Heart right ventricle (tissue), 16 donors: ENCODE measurements at regions not wholly inside any gene's neighbourhood (a gene's known extent, or its start where the extent isn't known, plus 50 kb on each side); places are given as distances from the start of the nearest gene placed in this dataset.

Experiments used
- ATAC-seq, 8 donors: fragments of 200-7000 bp; cut with Tn5 transposase; one replicate each; pipeline ENCODE4 v1.9.1; 2020; ENCODE audit warnings: mild to moderate bottlenecking in 8 of 8, moderate library complexity in 8 of 8, moderate number of reproducible peaks in 1 of 8
- DNase-seq, 2 donors: peaks; one replicate each; pipeline ENCODE4 v3.0.0-alpha.2; 2020
- H3K27ac ChIP-seq, 10 donors: fragments of 200-600 bp; sonication (generic) in 2 of 10; one replicate each; pipeline versions ENCODE4 v1.5.0 to v1.8.0; 2020 to 2022; ENCODE audit warnings: mild to moderate bottlenecking in 3 of 10
- H3K27me3 ChIP-seq, 7 donors: fragments of 200-600 bp; one replicate each; pipeline ENCODE4 v1.8.0; 2021 to 2022; ENCODE audit warnings: mild to moderate bottlenecking in 2 of 7
- H3K36me3 ChIP-seq, 9 donors: fragments of 200-600 bp; sonication (generic) in 1 of 9; one replicate each; pipeline versions ENCODE4 v1.5.0 to v1.8.0; 2020 to 2022; ENCODE audit warnings: mild to moderate bottlenecking in 2 of 9
- H3K4me1 ChIP-seq, 9 donors: fragments of 200-600 bp; sonication (generic) in 1 of 9; one replicate each; pipeline versions ENCODE4 v1.5.0 to v1.8.0; 2020 to 2022; ENCODE audit warnings: mild to moderate bottlenecking in 4 of 9
- H3K4me3 ChIP-seq, 10 donors: fragments of 200-600 bp; sonication (generic) in 2 of 10; one replicate each; pipeline versions ENCODE4 v1.5.0 to v1.8.0; 2020 to 2022; ENCODE audit warnings: mild to moderate bottlenecking in 7 of 10, moderate library complexity in 2 of 10
- H3K9me3 ChIP-seq, 11 donors: fragments of 200-600 bp in 10 of 11; sonication (generic) in 2 of 11; one replicate each; pipeline versions ENCODE4 v1.5.0 to v1.8.0; 2013 to 2022; ENCODE audit warnings: mild to moderate bottlenecking in 2 of 11, control low read depth in 1 of 11, moderate library complexity in 1 of 11
- CTCF ChIP-seq, 9 donors: fragments of 200-600 bp; sonication (generic) in 2 of 9; IDR thresholded peaks; one replicate each; pipeline versions ENCODE4 v1.5.0 to v1.8.0; 2021 to 2022; ENCODE audit warnings: antibody characterized with exemption in 9 of 9, mild to moderate bottlenecking in 5 of 9, moderate library complexity in 1 of 9
- WGBS, 2 donors: extraction: QIAGEN DNeasy Blood & Tissue Kit; methylation state at CpG; one replicate each; pipeline ENCODE4 v1.1.7; 2013; ENCODE audit warnings: inconsistent platforms in 1 of 2; 5-methylcytosine and 5-hydroxymethylcytosine counted together
- intact Hi-C, 10 donors: fragments of 100-400 bp; cut with DNase I; formaldehyde crosslinking; loops; one replicate each; pipeline versions ENCODE4 v1.11.1 to v1.14.2; 2022
- donor health status: Arrhythmogenic right ventricular cardiomyopathy.
- donor health status: ischemic (EF 13 %, LVEDD 7.1; RV severe dilation, severe dysfunction).
- donor health status: healthy with polysubstance abuse.
- donor health status: DM: no; HTN: yes; CAD: no.
- donor health status: DM: no; HTN: no; CAD: no.
- donor health status: ischemic (EF 25% LVEDD 6.9; RV normal size, moderate dysfunction).
- donor health status: ischemic (EF 25% LVEDD 5.7; RV mildly dilated, moderate dysfunction).
- donor health status: healthy.
- donor health status: DM: yes; HTN: yes; CAD: no.
- donor health status: Ischemic cardiomyopathy.
- donor health status: ischemic (EF 35%, LVEDD 5.7; RV mildly dilated, moderate dysfunction).
- donor health status: nonischemic (EF 11% LVEDD 7.7; RV severe dilation, severe dysfunction).
- donor health status: DM: yes; HTN: yes; CAD: no.
- donor health status: PGD.
- donor health status: ischemic (EF 29% LVEDD 5.4; RV normal size, mild dysfunction).
- donor health status: nonischemic (EF 23%, LVEDD 6.1; RV moderate dilation, normal function).

DNA sequence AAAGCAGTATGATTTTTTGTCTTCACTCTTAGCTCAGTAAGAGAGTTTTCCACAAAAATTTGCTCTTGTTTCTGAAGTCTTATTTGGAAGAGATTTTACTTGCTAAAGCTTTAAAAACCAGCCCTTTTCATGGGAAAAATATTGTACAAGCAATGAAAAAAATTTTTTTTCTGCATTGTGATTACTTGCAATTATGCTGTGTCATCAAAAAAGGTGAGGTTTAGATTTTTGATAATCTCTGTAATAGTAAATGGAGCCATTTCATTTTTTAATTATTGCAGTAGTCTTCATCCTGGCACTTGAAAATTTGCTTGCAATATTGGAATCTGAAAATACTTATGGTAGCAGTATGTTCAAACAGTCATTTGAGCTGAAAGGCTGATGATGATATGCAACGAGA is 447.4 kb downstream of the SH2D4B start:
- WGBS, 2 donors = 58 to 65% methylated on average over 1 of the region's 1 CpG
- no peak for ATAC-seq

DNA sequence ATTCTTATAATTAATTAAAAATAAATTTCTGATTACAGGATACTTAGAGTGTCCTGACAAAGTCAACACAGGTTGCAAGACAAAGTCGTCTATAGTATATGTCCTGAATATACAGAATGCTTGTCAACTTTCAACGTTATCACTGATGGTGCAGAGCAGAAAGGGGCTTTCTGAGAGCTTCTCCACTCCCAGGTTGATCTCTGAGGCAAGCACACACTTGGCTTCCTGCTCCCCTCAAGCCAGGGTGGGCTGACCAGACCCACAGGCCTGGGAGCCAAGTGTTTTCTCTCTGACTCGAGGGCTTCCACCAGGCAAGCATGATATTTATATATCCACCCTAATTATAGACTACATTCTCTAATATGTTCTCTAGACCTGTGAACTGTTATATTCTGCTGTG is 448.9 kb downstream of the SH2D4B start:
- H3K36me3 ChIP-seq = no peaks in the 10 kb centered on the region
- no peaks in the 10 kb centered on the region for H3K4me1 ChIP-seq
- H3K27ac ChIP-seq = no peak overlapping the region
- peaks cover 0 to 5% (median 0%) of the 10 kb centered on the region in 11 donors for H3K9me3 ChIP-seq
- 18 to 42% methylated on average over 3 of the region's 3 CpGs for WGBS, 2 donors
- DNase-seq = no peak
- no peak for TF ChIP-seq CTCF (IDR thresholded peaks at IDR 0.05)
- no peak overlapping the region for H3K4me3 ChIP-seq
- H3K27me3 ChIP-seq = peaks cover 0 to 4% (median 0%) of the 10 kb centered on the region in 7 donors
- ATAC-seq = no peak
- intact Hi-C loops = no loop called here

More for the DNA sequence above, 447.4 kb downstream of the SH2D4B start:
- intact Hi-C loops = no loop called here
- Histone ChIP-seq H3K27ac (no peak overlapping the region), H3K27me3 (peaks cover 0 to 4% (median 0%) of the 10 kb centered on the region in 7 donors), H3K4me1 (no peaks in the 10 kb centered on the region), H3K36me3 (no peaks in the 10 kb centered on the region), H3K9me3 (peaks cover 0 to 5% (median 0%) of the 10 kb centered on the region in 11 donors), H3K4me3 (no peak overlapping the region)
- TF ChIP-seq CTCF (IDR thresholded peaks at IDR 0.05) = no peak
- DNase-seq = no peak

GRCh38 chr10:80988755-80989154 is 451.1 kb downstream of the SH2D4B start:
- Histone ChIP-seq H3K36me3 (no peaks in the 10 kb centered on the region), H3K4me1 (no peaks in the 10 kb centered on the region), H3K4me3 (no peak overlapping the region), H3K9me3 (no peaks in the 10 kb centered on the region), H3K27ac (no peak overlapping the region), H3K27me3 (peaks cover 0 to 2% (median 0%) of the 10 kb centered on the region in 7 donors)
- intact Hi-C loops = no loop called here
- no peak for TF ChIP-seq CTCF (IDR thresholded peaks at IDR 0.05)
- ATAC-seq (no peak), DNase-seq (no peak)
- WGBS, 2 donors = 51 to 65% methylated on average over 3 of the region's 3 CpGs

DNA sequence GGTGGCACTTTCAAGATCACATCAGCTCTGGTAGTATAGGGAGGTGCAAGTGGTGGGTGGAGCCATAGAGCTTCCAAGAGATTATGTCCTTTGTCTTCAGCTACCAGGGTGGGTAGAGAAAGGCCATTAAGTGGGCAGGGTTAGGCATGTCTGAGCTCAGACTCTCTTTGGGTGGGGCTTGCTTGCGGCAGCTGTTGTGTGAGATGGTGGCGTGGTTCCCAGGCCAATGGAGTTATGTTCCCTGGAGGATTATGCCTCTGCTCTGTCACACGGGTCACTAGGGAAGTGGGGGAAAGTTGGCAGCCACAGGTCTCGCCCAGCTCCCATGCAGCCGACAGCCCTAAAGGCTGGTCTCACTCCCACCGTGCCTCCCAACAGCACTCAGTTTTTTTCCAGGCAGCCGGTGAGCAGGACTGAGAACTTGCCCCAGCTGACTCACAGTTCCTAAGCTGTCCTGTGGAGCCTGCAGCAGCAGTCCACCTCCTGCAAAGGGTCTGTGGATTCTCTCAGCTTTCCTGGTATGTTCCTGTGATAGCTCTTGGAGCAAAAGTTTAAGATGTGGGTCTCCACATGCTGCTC is 459.0 kb downstream of the SH2D4B start:
- ATAC-seq (no peak), DNase-seq (no peak)
- 67 to 69% methylated on average over 7 of the region's 7 CpGs for WGBS, 2 donors
- no peaks in the 10 kb centered on the region for H3K36me3 ChIP-seq
- no peak overlapping the region for H3K4me3 ChIP-seq
- no peak for TF ChIP-seq CTCF (IDR thresholded peaks at IDR 0.05)
- no peak overlapping the region for H3K27ac ChIP-seq
- H3K27me3 ChIP-seq = peaks cover 0 to 1% (median 0%) of the 10 kb centered on the region in 7 donors
- peaks cover 0 to 23% (median 5%) of the 10 kb centered on the region in 11 donors for H3K9me3 ChIP-seq
- H3K4me1 ChIP-seq = no peaks in the 10 kb centered on the region
- intact Hi-C loops = no loop called here
